ENCODE measurements at regions not wholly inside any gene's neighbourhood (a gene's known extent, or its start where the extent isn't known, plus 50 kb on each side); places are given as distances from the start of the nearest gene placed in this dataset.

DNA sequence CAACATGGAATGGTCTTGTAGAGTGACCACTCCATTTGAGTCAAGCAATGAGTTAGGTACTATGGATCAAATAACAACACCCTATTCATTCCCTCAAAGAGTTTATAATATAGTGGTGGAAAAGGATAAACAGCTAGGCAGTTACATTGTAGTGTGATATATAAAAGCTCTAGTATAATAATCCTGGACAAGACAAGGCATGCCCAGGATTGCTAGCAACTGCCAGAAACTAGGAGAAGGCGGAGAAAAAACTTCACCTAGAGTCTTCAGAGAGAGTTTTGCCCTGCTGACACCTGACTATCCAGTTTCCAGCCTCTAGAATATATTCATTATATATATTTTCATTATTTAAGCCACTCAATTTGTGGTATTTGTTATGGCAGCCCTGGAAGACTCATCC lies 530.6 kb downstream of the KLF12 start:
- no peak for ATAC-seq
- Histone ChIP-seq H3K27me3 (ENCODE audit: control insufficient read depth, insufficient read depth, low read length) (no peaks in the 10 kb centered on the region), H3K36me3 (ENCODE audit: control insufficient read depth, insufficient read depth, low read length) (no peaks in the 10 kb centered on the region), H3K4me3 (ENCODE audit: low read depth in 2 of 2, low read length in 2 of 2) (no peak overlapping the region), H3K9me3 (ENCODE audit: control insufficient read depth, insufficient read depth, low read depth, low read length) (no peaks in the 10 kb centered on the region), H3K27ac (ENCODE audit: low read length) (no peak overlapping the region), H3K4me1 (ENCODE audit: control insufficient read depth, insufficient read depth, low read length) (no peaks in the 10 kb centered on the region)
- no peak for DNase-seq (ENCODE audit: low read depth, low spot score)
- POLR2A ChIA-PET: no interaction called here
- intact Hi-C loops (cut with micrococcal nuclease; ENCODE audit: unreplicated experiment) (no loop called here), in situ Hi-C loops (cut with HindIII; ENCODE audit: low pct_unique_long_range_greater_than_20kb, low sequenced_read_pairs) (no loop called here)
- CTCF ChIA-PET: no interaction called here
- BruUV-seq (replicated peaks): no TSS peak
- TF ChIP-seq REST (IDR thresholded peaks at IDR 0.05; ENCODE audit: insufficient read depth in 1 of 2, low read depth in 2 of 2, low read length in 1 of 2) (no peak), SIN3A (IDR thresholded peaks at IDR 0.05; ENCODE audit: borderline replicate concordance, insufficient read depth, low read depth, low read length) (no peak), TCF7L2 (IDR thresholded peaks at IDR 0.05; ENCODE audit: low read depth, low read length) (no peak), POLR2AphosphoS5 (IDR thresholded peaks at IDR 0.05; ENCODE audit: low read depth, low read length) (no peak)
- TF ChIP-seq, protein P1, sequence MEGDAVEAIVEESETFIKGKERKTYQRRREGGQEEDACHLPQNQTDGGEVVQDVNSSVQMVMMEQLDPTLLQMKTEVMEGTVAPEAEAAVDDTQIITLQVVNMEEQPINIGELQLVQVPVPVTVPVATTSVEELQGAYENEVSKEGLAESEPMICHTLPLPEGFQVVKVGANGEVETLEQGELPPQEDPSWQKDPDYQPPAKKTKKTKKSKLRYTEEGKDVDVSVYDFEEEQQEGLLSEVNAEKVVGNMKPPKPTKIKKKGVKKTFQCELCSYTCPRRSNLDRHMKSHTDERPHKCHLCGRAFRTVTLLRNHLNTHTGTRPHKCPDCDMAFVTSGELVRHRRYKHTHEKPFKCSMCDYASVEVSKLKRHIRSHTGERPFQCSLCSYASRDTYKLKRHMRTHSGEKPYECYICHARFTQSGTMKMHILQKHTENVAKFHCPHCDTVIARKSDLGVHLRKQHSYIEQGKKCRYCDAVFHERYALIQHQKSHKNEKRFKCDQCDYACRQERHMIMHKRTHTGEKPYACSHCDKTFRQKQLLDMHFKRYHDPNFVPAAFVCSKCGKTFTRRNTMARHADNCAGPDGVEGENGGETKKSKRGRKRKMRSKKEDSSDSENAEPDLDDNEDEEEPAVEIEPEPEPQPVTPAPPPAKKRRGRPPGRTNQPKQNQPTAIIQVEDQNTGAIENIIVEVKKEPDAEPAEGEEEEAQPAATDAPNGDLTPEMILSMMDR (IDR thresholded peaks at IDR 0.05): no peak

DNA sequence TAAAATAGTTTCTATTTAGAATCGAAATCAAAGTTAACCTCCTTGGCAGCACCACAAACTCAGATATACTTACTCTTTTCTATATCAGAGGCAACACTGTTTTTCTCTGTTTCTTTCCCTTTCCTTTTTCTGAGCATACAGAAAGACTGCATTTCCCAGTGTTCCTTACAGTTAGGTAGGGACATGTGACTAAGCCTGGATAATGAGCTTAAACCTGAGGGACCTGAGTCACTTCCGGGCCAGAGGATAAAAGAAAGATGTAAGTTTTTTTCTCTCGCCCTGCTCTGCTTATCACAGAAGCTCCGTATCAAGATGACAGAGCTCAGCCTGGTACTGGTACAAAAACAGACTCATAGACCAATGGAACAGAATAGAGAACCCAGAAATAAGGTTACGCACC lies 531.9 kb downstream of the KLF12 start:
- DNase-seq (ENCODE audit: low read depth, low spot score) (no peak), ATAC-seq (no peak)
- no TSS peak for BruUV-seq (replicated peaks)
- Histone ChIP-seq H3K27ac (ENCODE audit: low read length) (no peak overlapping the region), H3K27me3 (ENCODE audit: control insufficient read depth, insufficient read depth, low read length) (no peaks in the 10 kb centered on the region), H3K4me3 (ENCODE audit: low read depth in 2 of 2, low read length in 2 of 2) (no peak overlapping the region), H3K4me1 (ENCODE audit: control insufficient read depth, insufficient read depth, low read length) (no peaks in the 10 kb centered on the region), H3K9me3 (ENCODE audit: control insufficient read depth, insufficient read depth, low read depth, low read length) (no peaks in the 10 kb centered on the region), H3K36me3 (ENCODE audit: control insufficient read depth, insufficient read depth, low read length) (no peaks in the 10 kb centered on the region)
- POLR2A ChIA-PET: no interaction called here
- in situ Hi-C loops (cut with HindIII; ENCODE audit: low pct_unique_long_range_greater_than_20kb, low sequenced_read_pairs): no loop called here
- TF ChIP-seq TCF7L2 (IDR thresholded peaks at IDR 0.05; ENCODE audit: low read depth, low read length): no peak
- CTCF ChIA-PET: no interaction called here
- intact Hi-C loops (cut with micrococcal nuclease; ENCODE audit: unreplicated experiment): no loop called here

GRCh38 chr13:73601708-73602107 lies 532.5 kb downstream of the KLF12 start:
- CTCF ChIA-PET: no interaction called here
- H3K27me3 ChIP-seq (ENCODE audit: control insufficient read depth, insufficient read depth, low read length): no peaks in the 10 kb centered on the region
- DNase-seq (ENCODE audit: low read depth, low spot score): no peak
- no peak for ATAC-seq
- in situ Hi-C loops (cut with HindIII; ENCODE audit: low pct_unique_long_range_greater_than_20kb, low sequenced_read_pairs): no loop called here
- no peaks in the 10 kb centered on the region for H3K36me3 ChIP-seq (ENCODE audit: control insufficient read depth, insufficient read depth, low read length)
- no peak for TF ChIP-seq SIN3A (IDR thresholded peaks at IDR 0.05; ENCODE audit: borderline replicate concordance, insufficient read depth, low read depth, low read length)
- TF ChIP-seq, protein P1 (IDR thresholded peaks at IDR 0.05): no peak
- TF ChIP-seq POLR2AphosphoS5 (IDR thresholded peaks at IDR 0.05; ENCODE audit: low read depth, low read length): no peak
- TF ChIP-seq REST (IDR thresholded peaks at IDR 0.05; ENCODE audit: insufficient read depth in 1 of 2, low read depth in 2 of 2, low read length in 1 of 2): no peak
- TF ChIP-seq TCF7L2 (IDR thresholded peaks at IDR 0.05; ENCODE audit: low read depth, low read length): no peak
- H3K4me1 ChIP-seq (ENCODE audit: control insufficient read depth, insufficient read depth, low read length): no peaks in the 10 kb centered on the region
- H3K27ac ChIP-seq (ENCODE audit: low read length): no peak overlapping the region
- intact Hi-C loops (cut with micrococcal nuclease; ENCODE audit: unreplicated experiment): no loop called here
- BruUV-seq (replicated peaks): no TSS peak
- POLR2A ChIA-PET: no interaction called here
- no peaks in the 10 kb centered on the region for H3K9me3 ChIP-seq (ENCODE audit: control insufficient read depth, insufficient read depth, low read depth, low read length)
- no peak overlapping the region for H3K4me3 ChIP-seq (ENCODE audit: low read depth in 2 of 2, low read length in 2 of 2)
